Activated T-cell treated with anti-CD3 and anti-CD28 coated beads, Interleukin-2, amount 50 U/mL, for 72 hours (primary cell): ENCODE measurements at regions not wholly inside any gene's neighbourhood (a gene's known extent, or its start where the extent isn't known, plus 50 kb on each side); places are given as distances from the start of the nearest gene placed in this dataset.

ENCODE experiments used
- ATAC-seq, 2 donors: fragments of 150-1000 bp; cut with Tn5 transposase; replicated peaks in 1 of 2; 2 replicates each; pipeline ENCODE4 v1.10.0; 2021; ENCODE audit warnings: moderate library complexity in 2 of 2, mild to moderate bottlenecking in 1 of 2
- DNase-seq, 2 donors: peaks; one replicate each; pipeline ENCODE4 v3.0.0; 2021 to 2022; ENCODE audit warnings: mixed read lengths in 1 of 2
- H3K27ac Mint-ChIP-seq: one replicate; pipeline ENCODE4 v1.8.0; 2022; ENCODE audit warnings: mild to moderate bottlenecking, moderate library complexity, mixed read lengths
- H3K27me3 Mint-ChIP-seq: one replicate; pipeline ENCODE4 v1.8.0; 2022; ENCODE audit warnings: low read depth, mixed read lengths
- H3K36me3 Mint-ChIP-seq, 2 donors: one replicate each; pipeline ENCODE4 v1.8.0; 2022; ENCODE audit warnings: mixed read lengths in 2 of 2, mild to moderate bottlenecking in 1 of 2; ENCODE audit not compliant: insufficient read depth in 2 of 2
- H3K4me1 Mint-ChIP-seq: one replicate; pipeline ENCODE4 v1.8.0; 2022; ENCODE audit warnings: low read depth, mixed read lengths
- H3K4me3 Mint-ChIP-seq, 2 donors: one replicate each; pipeline ENCODE4 v1.8.0; 2022; ENCODE audit warnings: mild to moderate bottlenecking in 2 of 2, mixed read lengths in 2 of 2, moderate library complexity in 2 of 2
- H3K9me3 Mint-ChIP-seq, 2 donors: one replicate each; pipeline ENCODE4 v1.8.0; 2022; ENCODE audit warnings: mixed read lengths in 2 of 2

- DNase-seq (no peak), ATAC-seq (no peak)
- Mint-ChIP-seq H3K4me1 (no peaks in the 10 kb centered on the region), H3K27ac (no peak overlapping the region), H3K36me3 (peaks cover 0 to 1% of the 10 kb centered on the region in 2 donors), H3K4me3 (no peak overlapping the region), H3K9me3 (peaks cover 5 to 8% of the 10 kb centered on the region in 2 donors), H3K27me3 (no peaks in the 10 kb centered on the region)
These were observed 1791.8 kb upstream of the WWC1 start for GRCh38 chr5:166499447-166500240.

- no peaks in the 10 kb centered on the region for H3K36me3 Mint-ChIP-seq
- no peak overlapping the region for H3K4me3 Mint-ChIP-seq
- DNase-seq (no peak), ATAC-seq (no peak)
- H3K27me3 Mint-ChIP-seq, result no peaks in the 10 kb centered on the region
- H3K27ac Mint-ChIP-seq, result no peak overlapping the region
- peaks cover 8 to 11% of the 10 kb centered on the region in 2 donors for H3K9me3 Mint-ChIP-seq
- H3K4me1 Mint-ChIP-seq, result no peaks in the 10 kb centered on the region
These were observed 1787.9 kb upstream of the WWC1 start for GRCh38 chr5:166503506-166503905.

GRCh38 chr5:166505067-166505466 lies 1786.4 kb upstream of the WWC1 start:
- Mint-ChIP-seq H3K9me3 (peaks cover 10 to 11% of the 10 kb centered on the region in 2 donors), H3K27ac (no peak overlapping the region), H3K4me1 (no peaks in the 10 kb centered on the region), H3K36me3 (no peaks in the 10 kb centered on the region), H3K27me3 (no peaks in the 10 kb centered on the region), H3K4me3 (no peak overlapping the region)
- ATAC-seq (no peak), DNase-seq (no peak)

- Mint-ChIP-seq H3K4me1 (no peaks in the 10 kb centered on the region), H3K27ac (no peak overlapping the region), H3K36me3 (no peaks in the 10 kb centered on the region), H3K4me3 (no peak overlapping the region), H3K27me3 (no peaks in the 10 kb centered on the region), H3K9me3 (peaks cover 8 to 9% of the 10 kb centered on the region in 2 donors)
- DNase-seq (no peak), ATAC-seq (no peak)
These were observed 1785.9 kb upstream of the WWC1 start for GRCh38 chr5:166505544-166505943.

- ATAC-seq (no peak), DNase-seq (no peak)
These were observed 1783.5 kb upstream of the WWC1 start for GRCh38 chr5:166507810-166508425.

GRCh38 chr5:166509085-166509484 lies 1782.4 kb upstream of the WWC1 start:
- Mint-ChIP-seq H3K27me3 (no peaks in the 10 kb centered on the region), H3K9me3 (peaks cover 7 to 11% of the 10 kb centered on the region in 2 donors), H3K4me1 (no peaks in the 10 kb centered on the region), H3K4me3 (no peak overlapping the region), H3K36me3 (peaks cover 0 to 1% of the 10 kb centered on the region in 2 donors), H3K27ac (no peak overlapping the region)
- ATAC-seq (no peak), DNase-seq (no peak)

More at GRCh38 chr5:166507810-166508425, 1783.5 kb upstream of the WWC1 start:
- H3K27ac Mint-ChIP-seq, result no peak overlapping the region
- no peaks in the 10 kb centered on the region for H3K36me3 Mint-ChIP-seq
- no peaks in the 10 kb centered on the region for H3K27me3 Mint-ChIP-seq
- no peak overlapping the region for H3K4me3 Mint-ChIP-seq
- no peaks in the 10 kb centered on the region for H3K4me1 Mint-ChIP-seq
- H3K9me3 Mint-ChIP-seq, result peaks cover 5% of the 10 kb centered on the region in 2 donors

- Mint-ChIP-seq H3K27ac (no peak overlapping the region), H3K36me3 (peaks cover 0 to 1% of the 10 kb centered on the region in 2 donors), H3K4me3 (no peak overlapping the region), H3K4me1 (no peaks in the 10 kb centered on the region), H3K27me3 (no peaks in the 10 kb centered on the region), H3K9me3 (peaks cover 5 to 13% of the 10 kb centered on the region in 2 donors)
- DNase-seq, result no peak
- no peak for ATAC-seq
These were observed 1773.5 kb upstream of the WWC1 start for GRCh38 chr5:166517976-166518375.

GRCh38 chr5:166523206-166523605 lies 1768.2 kb upstream of the WWC1 start:
- Mint-ChIP-seq H3K27me3 (no peaks in the 10 kb centered on the region), H3K4me3 (no peak overlapping the region), H3K36me3 (no peaks in the 10 kb centered on the region), H3K27ac (no peak overlapping the region), H3K9me3 (peaks cover 10 to 11% of the 10 kb centered on the region in 2 donors), H3K4me1 (no peaks in the 10 kb centered on the region)
- DNase-seq (no peak), ATAC-seq (no peak)

GRCh38 chr5:166529200-166529599 lies 1762.2 kb upstream of the WWC1 start:
- Mint-ChIP-seq H3K36me3 (no peaks in the 10 kb centered on the region), H3K27me3 (no peaks in the 10 kb centered on the region), H3K4me3 (no peak overlapping the region), H3K27ac (no peak overlapping the region), H3K4me1 (no peaks in the 10 kb centered on the region), H3K9me3 (peaks cover 4 to 7% of the 10 kb centered on the region in 2 donors)
- DNase-seq (no peak), ATAC-seq (no peak)

GRCh38 chr5:166532456-166533220 lies 1758.8 kb upstream of the WWC1 start:
- Mint-ChIP-seq H3K4me3 (no peak overlapping the region), H3K27me3 (no peaks in the 10 kb centered on the region), H3K27ac (no peak overlapping the region)

GRCh38 chr5:166535641-166536040 lies 1755.8 kb upstream of the WWC1 start:
- no peak overlapping the region for H3K27ac Mint-ChIP-seq
- H3K27me3 Mint-ChIP-seq, result no peaks in the 10 kb centered on the region
- no peak overlapping the region for H3K4me3 Mint-ChIP-seq
- no peaks in the 10 kb centered on the region for H3K4me1 Mint-ChIP-seq
- peaks cover 0 to 4% of the 10 kb centered on the region in 2 donors for H3K36me3 Mint-ChIP-seq
- ATAC-seq (no peak), DNase-seq (no peak)
- peaks cover 2 to 6% of the 10 kb centered on the region in 2 donors for H3K9me3 Mint-ChIP-seq

More at GRCh38 chr5:166532456-166533220, 1758.8 kb upstream of the WWC1 start:
- H3K36me3 Mint-ChIP-seq, result peaks cover 0 to 4% of the 10 kb centered on the region in 2 donors
- ATAC-seq, result no peak
- peaks cover 0 to 3% of the 10 kb centered on the region in 2 donors for H3K9me3 Mint-ChIP-seq
- DNase-seq, result no peak
- H3K4me1 Mint-ChIP-seq, result no peaks in the 10 kb centered on the region

- ATAC-seq (no peak), DNase-seq (no peak)
- H3K4me3 Mint-ChIP-seq, result no peak overlapping the region
- no peaks in the 10 kb centered on the region for H3K27me3 Mint-ChIP-seq
- no peaks in the 10 kb centered on the region for H3K4me1 Mint-ChIP-seq
- H3K27ac Mint-ChIP-seq, result no peak overlapping the region
- H3K9me3 Mint-ChIP-seq, result peaks cover 3 to 8% of the 10 kb centered on the region in 2 donors
- H3K36me3 Mint-ChIP-seq, result peaks cover 0 to 4% of the 10 kb centered on the region in 2 donors
These were observed 1751.3 kb upstream of the WWC1 start for GRCh38 chr5:166540156-166540555.

GRCh38 chr5:166551384-166551783 lies 1740.1 kb upstream of the WWC1 start:
- Mint-ChIP-seq H3K4me1 (no peaks in the 10 kb centered on the region), H3K9me3 (peaks cover 2 to 5% of the 10 kb centered on the region in 2 donors), H3K36me3 (no peaks in the 10 kb centered on the region), H3K4me3 (no peak overlapping the region), H3K27ac (no peak overlapping the region), H3K27me3 (no peaks in the 10 kb centered on the region)
- ATAC-seq (no peak), DNase-seq (no peak)
